ENCODE measurements at regions not wholly inside any gene's neighbourhood (a gene's known extent, or its start where the extent isn't known, plus 50 kb on each side); places are given as distances from the start of the nearest gene placed in this dataset.
"Not testable (repeated sequence)": the region's sequence is repeated elsewhere in the genome, so short reads cannot be mapped to it uniquely, and the experiment has no call there.

DNA sequence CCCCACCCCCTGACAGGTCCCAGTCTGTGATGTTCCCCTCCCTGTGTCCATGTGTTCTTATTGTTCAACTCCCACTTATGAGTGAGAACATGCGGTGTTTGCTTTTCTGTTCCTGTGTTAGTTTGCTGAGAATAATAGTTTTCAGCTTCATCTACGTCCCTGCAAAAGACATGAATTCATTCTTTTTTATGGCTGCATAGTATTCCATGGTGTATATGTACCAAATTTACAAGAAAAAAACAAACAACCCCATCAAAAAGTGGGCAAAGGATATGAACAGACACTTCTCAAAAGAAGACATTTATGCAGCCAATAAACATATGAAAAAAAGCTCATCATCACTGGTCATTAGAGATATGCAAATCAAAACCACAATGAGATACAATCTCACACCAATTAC lies 156.8 kb upstream of the TMEM72 start:
- H3K27me3 ChIP-seq (ENCODE audit: control insufficient read depth in 1 of 2, insufficient read depth in 2 of 2, low read length in 2 of 2); H3K4me1 ChIP-seq (ENCODE audit: control insufficient read depth in 2 of 2, insufficient read depth in 2 of 2, low read length in 1 of 2); H3K9me3 ChIP-seq (ENCODE audit: control insufficient read depth in 2 of 2, insufficient read depth in 1 of 2, low read depth in 1 of 2, low read length in 1 of 2); H3K36me3 ChIP-seq (ENCODE audit: control insufficient read depth in 2 of 2, insufficient read depth in 2 of 2, low read length in 1 of 2); H3K4me3 ChIP-seq (ENCODE audit: low read depth in 1 of 2, low read length in 2 of 2); H3K27ac ChIP-seq (ENCODE audit: low read depth in 2 of 2, low read length in 1 of 2): not testable (repeated sequence)
- WGBS, 2 donors, result 88 to 94% methylated on average over 2 of the region's 2 CpGs

GRCh38 chr10:44755481-44755880 lies 155.7 kb upstream of the TMEM72 start:
- Histone ChIP-seq H3K4me3 (ENCODE audit: low read depth in 1 of 2, low read length in 2 of 2) (no peak overlapping the region), H3K27me3 (ENCODE audit: control insufficient read depth in 1 of 2, insufficient read depth in 2 of 2, low read length in 2 of 2) (no peaks in the 10 kb centered on the region), H3K9me3 (ENCODE audit: control insufficient read depth in 2 of 2, insufficient read depth in 1 of 2, low read depth in 1 of 2, low read length in 1 of 2) (no peaks in the 10 kb centered on the region), H3K36me3 (ENCODE audit: control insufficient read depth in 2 of 2, insufficient read depth in 2 of 2, low read length in 1 of 2) (no peaks in the 10 kb centered on the region), H3K4me1 (ENCODE audit: control insufficient read depth in 2 of 2, insufficient read depth in 2 of 2, low read length in 1 of 2) (no peaks in the 10 kb centered on the region), H3K27ac (ENCODE audit: low read depth in 2 of 2, low read length in 1 of 2) (no peak overlapping the region)
- WGBS, 2 donors, result 82% methylated on average over 4 of the region's 4 CpGs

- no peaks in the 10 kb centered on the region for H3K27me3 ChIP-seq (ENCODE audit: control insufficient read depth in 1 of 2, insufficient read depth in 2 of 2, low read length in 2 of 2)
- no peaks in the 10 kb centered on the region for H3K36me3 ChIP-seq (ENCODE audit: control insufficient read depth in 2 of 2, insufficient read depth in 2 of 2, low read length in 1 of 2)
- no peak overlapping the region for H3K4me3 ChIP-seq (ENCODE audit: low read depth in 1 of 2, low read length in 2 of 2)
- 77% methylated on average over 6 of the region's 6 CpGs for whole genome bisulfite sequencing, 2 donors
- no peaks in the 10 kb centered on the region for H3K4me1 ChIP-seq (ENCODE audit: control insufficient read depth in 2 of 2, insufficient read depth in 2 of 2, low read length in 1 of 2)
- no peaks in the 10 kb centered on the region for H3K9me3 ChIP-seq (ENCODE audit: control insufficient read depth in 2 of 2, insufficient read depth in 1 of 2, low read depth in 1 of 2, low read length in 1 of 2)
- no peak overlapping the region for H3K27ac ChIP-seq (ENCODE audit: low read depth in 2 of 2, low read length in 1 of 2)
These were observed 154.9 kb upstream of the TMEM72 start for GRCh38 chr10:44756216-44756615.

GRCh38 chr10:44757551-44758205 lies 153.5 kb upstream of the TMEM72 start:
- 91 to 93% methylated on average over 5 of the region's 5 CpGs for WGBS, 2 donors
- Histone ChIP-seq H3K4me3 (ENCODE audit: low read depth in 1 of 2, low read length in 2 of 2) (no peak overlapping the region), H3K4me1 (ENCODE audit: control insufficient read depth in 2 of 2, insufficient read depth in 2 of 2, low read length in 1 of 2) (no peaks in the 10 kb centered on the region), H3K27ac (ENCODE audit: low read depth in 2 of 2, low read length in 1 of 2) (no peak overlapping the region), H3K27me3 (ENCODE audit: control insufficient read depth in 1 of 2, insufficient read depth in 2 of 2, low read length in 2 of 2) (no peaks in the 10 kb centered on the region), H3K9me3 (ENCODE audit: control insufficient read depth in 2 of 2, insufficient read depth in 1 of 2, low read depth in 1 of 2, low read length in 1 of 2) (no peaks in the 10 kb centered on the region), H3K36me3 (ENCODE audit: control insufficient read depth in 2 of 2, insufficient read depth in 2 of 2, low read length in 1 of 2) (no peaks in the 10 kb centered on the region)

- Histone ChIP-seq H3K4me1 (ENCODE audit: control insufficient read depth in 2 of 2, insufficient read depth in 2 of 2, low read length in 1 of 2) (no peaks in the 10 kb centered on the region), H3K36me3 (ENCODE audit: control insufficient read depth in 2 of 2, insufficient read depth in 2 of 2, low read length in 1 of 2) (no peaks in the 10 kb centered on the region), H3K27me3 (ENCODE audit: control insufficient read depth in 1 of 2, insufficient read depth in 2 of 2, low read length in 2 of 2) (no peaks in the 10 kb centered on the region), H3K4me3 (ENCODE audit: low read depth in 1 of 2, low read length in 2 of 2) (no peak overlapping the region), H3K9me3 (ENCODE audit: control insufficient read depth in 2 of 2, insufficient read depth in 1 of 2, low read depth in 1 of 2, low read length in 1 of 2) (no peaks in the 10 kb centered on the region), H3K27ac (ENCODE audit: low read depth in 2 of 2, low read length in 1 of 2) (no peak overlapping the region)
- 49 to 55% methylated on average over 5 of the region's 5 CpGs for WGBS, 2 donors
These were observed 152.0 kb upstream of the TMEM72 start for GRCh38 chr10:44759122-44759521.

- H3K27me3 ChIP-seq (ENCODE audit: control insufficient read depth in 1 of 2, insufficient read depth in 2 of 2, low read length in 2 of 2), result no peaks in the 10 kb centered on the region
- no peak overlapping the region for H3K27ac ChIP-seq (ENCODE audit: low read depth in 2 of 2, low read length in 1 of 2)
- H3K36me3 ChIP-seq (ENCODE audit: control insufficient read depth in 2 of 2, insufficient read depth in 2 of 2, low read length in 1 of 2), result no peaks in the 10 kb centered on the region
- no peaks in the 10 kb centered on the region for H3K9me3 ChIP-seq (ENCODE audit: control insufficient read depth in 2 of 2, insufficient read depth in 1 of 2, low read depth in 1 of 2, low read length in 1 of 2)
- 58 to 73% methylated on average over 1 of the region's 1 CpG for WGBS, 2 donors
- H3K4me1 ChIP-seq (ENCODE audit: control insufficient read depth in 2 of 2, insufficient read depth in 2 of 2, low read length in 1 of 2), result no peaks in the 10 kb centered on the region
- no peak overlapping the region for H3K4me3 ChIP-seq (ENCODE audit: low read depth in 1 of 2, low read length in 2 of 2)
These were observed 150.6 kb upstream of the TMEM72 start for GRCh38 chr10:44760513-44760912.

DNA sequence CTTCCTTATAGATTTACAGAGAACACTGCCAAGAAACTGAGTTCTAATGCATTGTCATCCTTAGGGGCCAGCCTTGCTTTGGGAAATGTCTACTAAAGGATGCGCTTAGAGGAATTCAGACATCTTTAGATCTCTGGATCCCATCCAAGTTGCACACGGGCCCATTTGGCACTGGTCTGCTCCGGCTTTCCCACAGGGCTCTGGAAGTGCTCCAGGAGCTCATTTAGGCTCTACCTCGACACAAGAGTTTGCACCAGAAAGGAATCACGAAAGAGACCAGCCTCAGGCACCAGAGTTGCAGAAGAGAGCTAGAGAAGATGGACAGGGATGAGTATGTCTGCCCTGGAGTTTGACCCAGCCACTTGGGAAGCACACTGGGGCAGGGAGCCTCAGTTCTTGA lies 150.1 kb upstream of the TMEM72 start:
- Histone ChIP-seq H3K4me1 (ENCODE audit: control insufficient read depth in 2 of 2, insufficient read depth in 2 of 2, low read length in 1 of 2) (no peaks in the 10 kb centered on the region), H3K9me3 (ENCODE audit: control insufficient read depth in 2 of 2, insufficient read depth in 1 of 2, low read depth in 1 of 2, low read length in 1 of 2) (no peaks in the 10 kb centered on the region), H3K36me3 (ENCODE audit: control insufficient read depth in 2 of 2, insufficient read depth in 2 of 2, low read length in 1 of 2) (no peaks in the 10 kb centered on the region), H3K27me3 (ENCODE audit: control insufficient read depth in 1 of 2, insufficient read depth in 2 of 2, low read length in 2 of 2) (no peaks in the 10 kb centered on the region), H3K27ac (ENCODE audit: low read depth in 2 of 2, low read length in 1 of 2) (no peak overlapping the region), H3K4me3 (ENCODE audit: low read depth in 1 of 2, low read length in 2 of 2) (no peak overlapping the region)
- 43 to 44% methylated on average over 5 of the region's 5 CpGs for WGBS, 2 donors

- Histone ChIP-seq H3K4me1 (ENCODE audit: control insufficient read depth in 2 of 2, insufficient read depth in 2 of 2, low read length in 1 of 2) (no peaks in the 10 kb centered on the region), H3K27ac (ENCODE audit: low read depth in 2 of 2, low read length in 1 of 2) (no peak overlapping the region), H3K36me3 (ENCODE audit: control insufficient read depth in 2 of 2, insufficient read depth in 2 of 2, low read length in 1 of 2) (no peaks in the 10 kb centered on the region), H3K9me3 (ENCODE audit: control insufficient read depth in 2 of 2, insufficient read depth in 1 of 2, low read depth in 1 of 2, low read length in 1 of 2) (no peaks in the 10 kb centered on the region), H3K27me3 (ENCODE audit: control insufficient read depth in 1 of 2, insufficient read depth in 2 of 2, low read length in 2 of 2) (no peaks in the 10 kb centered on the region), H3K4me3 (ENCODE audit: low read depth in 1 of 2, low read length in 2 of 2) (no peak overlapping the region)
- 66 to 73% methylated on average over 3 of the region's 3 CpGs for WGBS, 2 donors
These were observed 147.8 kb upstream of the TMEM72 start for GRCh38 chr10:44763331-44763730.

DNA sequence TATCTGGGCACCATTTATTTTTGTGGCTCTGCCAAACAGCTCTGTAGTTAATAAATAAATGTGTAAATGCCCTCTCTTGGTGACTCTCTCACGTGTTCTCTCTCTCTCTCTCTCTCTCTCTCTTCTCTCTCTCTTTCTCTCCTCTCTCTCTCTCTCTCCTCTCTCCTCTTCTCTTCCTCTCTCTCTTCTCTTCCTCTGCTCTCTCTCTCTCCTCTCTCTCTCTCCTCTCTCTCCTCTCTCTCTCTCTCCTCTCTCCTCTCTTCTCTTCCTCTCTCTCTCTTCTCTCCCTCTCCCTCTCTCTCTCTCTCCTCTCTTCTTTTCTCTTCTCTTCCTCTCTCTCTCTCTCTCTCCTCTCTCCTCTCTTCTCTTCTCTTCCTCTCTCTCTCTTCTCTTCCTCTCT lies 145.8 kb upstream of the TMEM72 start:
- H3K4me3 ChIP-seq (ENCODE audit: low read depth in 1 of 2, low read length in 2 of 2), result no peak overlapping the region
- no peaks in the 10 kb centered on the region for H3K27me3 ChIP-seq (ENCODE audit: control insufficient read depth in 1 of 2, insufficient read depth in 2 of 2, low read length in 2 of 2)
- no peak overlapping the region for H3K27ac ChIP-seq (ENCODE audit: low read depth in 2 of 2, low read length in 1 of 2)
- no peaks in the 10 kb centered on the region for H3K36me3 ChIP-seq (ENCODE audit: control insufficient read depth in 2 of 2, insufficient read depth in 2 of 2, low read length in 1 of 2)
- 50 to 77% methylated on average over 1 of the region's 1 CpG for WGBS, 2 donors
- H3K4me1 ChIP-seq (ENCODE audit: control insufficient read depth in 2 of 2, insufficient read depth in 2 of 2, low read length in 1 of 2), result no peaks in the 10 kb centered on the region
- no peaks in the 10 kb centered on the region for H3K9me3 ChIP-seq (ENCODE audit: control insufficient read depth in 2 of 2, insufficient read depth in 1 of 2, low read depth in 1 of 2, low read length in 1 of 2)

DNA sequence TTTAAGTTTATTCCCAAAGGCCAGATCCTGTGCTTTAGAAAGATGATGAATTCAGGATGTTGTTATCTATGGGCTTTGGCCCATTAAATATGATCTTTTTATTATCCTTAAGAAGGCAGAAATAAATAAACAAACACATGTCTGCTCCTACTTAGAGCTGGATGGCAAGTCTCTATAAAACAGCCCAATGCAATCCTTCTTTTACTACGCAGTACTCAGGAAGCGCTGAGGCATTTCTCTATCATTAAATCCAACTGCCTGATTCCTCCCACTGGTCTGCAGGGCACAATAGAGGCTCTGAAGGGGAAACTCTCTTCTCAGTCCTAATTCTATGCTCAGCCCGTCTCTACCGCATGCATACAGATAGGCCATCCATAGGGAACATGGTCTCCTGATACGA lies 144.5 kb upstream of the TMEM72 start:
- H3K27ac ChIP-seq (ENCODE audit: low read depth in 2 of 2, low read length in 1 of 2), result no peak overlapping the region
- WGBS, 2 donors, result 93 to 96% methylated on average over 5 of the region's 5 CpGs

More for the DNA sequence above, 144.5 kb upstream of the TMEM72 start:
- Histone ChIP-seq H3K36me3 (ENCODE audit: control insufficient read depth in 2 of 2, insufficient read depth in 2 of 2, low read length in 1 of 2) (no peaks in the 10 kb centered on the region), H3K9me3 (ENCODE audit: control insufficient read depth in 2 of 2, insufficient read depth in 1 of 2, low read depth in 1 of 2, low read length in 1 of 2) (no peaks in the 10 kb centered on the region), H3K4me3 (ENCODE audit: low read depth in 1 of 2, low read length in 2 of 2) (no peak overlapping the region), H3K27me3 (ENCODE audit: control insufficient read depth in 1 of 2, insufficient read depth in 2 of 2, low read length in 2 of 2) (no peaks in the 10 kb centered on the region), H3K4me1 (ENCODE audit: control insufficient read depth in 2 of 2, insufficient read depth in 2 of 2, low read length in 1 of 2) (no peaks in the 10 kb centered on the region)

Measured in esophagus (tissue), 2 donors.